ENCODE measurements at regions not wholly inside any gene's neighbourhood (a gene's known extent, or its start where the extent isn't known, plus 50 kb on each side); places are given as distances from the start of the nearest gene placed in this dataset.

DNA sequence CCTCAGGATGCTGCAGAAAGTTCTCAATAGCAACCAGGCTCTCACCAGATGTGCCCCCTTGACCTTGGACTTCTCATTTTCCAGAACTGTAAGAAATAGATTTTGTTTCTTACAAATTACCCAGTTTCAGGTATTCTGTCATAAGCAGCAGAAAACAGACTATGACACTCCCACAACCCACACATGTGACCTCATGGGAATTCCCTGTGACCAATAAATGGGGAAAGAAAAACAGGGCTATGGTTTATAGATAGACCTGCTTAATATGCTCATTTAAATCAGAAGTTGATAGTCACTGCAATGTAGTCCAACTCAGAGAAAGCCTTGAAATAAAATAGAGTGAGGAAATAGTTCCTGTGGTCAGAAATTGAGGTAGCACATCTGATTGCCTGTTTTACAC, 380.9 kb upstream of the PTBP2 start:
- DNase-seq, result no peak

DNA sequence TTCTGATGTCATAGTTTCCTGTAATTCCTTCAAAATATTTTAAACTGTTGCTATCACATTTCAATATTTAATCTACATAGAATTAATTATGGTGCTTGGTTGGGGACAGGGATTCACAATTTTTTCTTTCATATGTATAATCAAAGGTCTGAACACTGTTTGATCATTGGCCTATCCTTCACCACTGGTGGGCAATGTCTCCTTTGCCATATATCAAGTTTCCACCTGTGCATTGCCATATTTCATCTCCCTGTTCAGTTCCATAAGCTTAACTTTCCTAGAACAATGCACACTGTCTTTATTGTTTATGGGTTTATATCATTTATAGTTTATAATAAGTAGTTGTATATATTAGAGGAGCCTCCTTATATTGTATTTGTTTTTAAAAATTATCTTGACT, 374.9 kb upstream of the PTBP2 start:
- no peak for DNase-seq

DNA sequence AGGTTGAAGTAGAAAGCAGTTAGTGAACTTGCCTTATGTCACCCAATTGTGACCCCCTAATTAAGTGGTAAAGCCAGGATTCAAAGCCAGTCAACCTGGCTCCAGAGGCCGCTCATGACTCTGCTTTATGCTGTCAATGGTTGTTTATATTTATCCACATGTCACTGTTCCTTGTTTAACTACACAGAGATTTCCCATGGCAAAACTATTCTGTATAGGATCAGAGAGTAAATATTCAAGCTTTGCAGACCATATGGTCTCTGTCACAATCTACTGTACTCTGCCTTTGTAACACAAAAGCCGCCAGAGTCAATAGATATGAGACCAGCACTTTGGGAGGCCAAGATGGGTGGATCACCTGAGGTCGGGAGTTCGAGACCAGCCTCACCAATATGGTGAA, 371.7 kb upstream of the PTBP2 start:
- no peak for DNase-seq

DNA sequence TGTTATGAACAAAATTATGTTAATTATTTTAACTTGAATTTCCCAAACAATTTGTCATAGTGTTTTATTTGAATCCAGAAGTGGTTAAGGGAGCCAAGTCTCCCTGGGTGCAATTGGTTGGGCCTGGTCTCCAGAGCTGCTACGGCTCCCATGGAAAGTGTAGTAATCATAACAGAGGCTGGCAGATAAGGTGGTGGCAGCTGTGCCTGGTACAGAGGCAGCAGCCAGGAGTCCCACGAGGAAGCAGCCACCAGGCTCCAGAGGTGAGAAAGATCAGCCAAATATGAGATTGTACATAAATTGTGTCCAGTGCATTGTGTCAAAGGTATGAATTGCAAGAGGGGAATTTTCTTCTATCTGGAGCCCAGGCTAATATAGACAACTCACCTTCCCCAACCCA, 368.9 kb upstream of the PTBP2 start:
- no peak for DNase-seq

DNA sequence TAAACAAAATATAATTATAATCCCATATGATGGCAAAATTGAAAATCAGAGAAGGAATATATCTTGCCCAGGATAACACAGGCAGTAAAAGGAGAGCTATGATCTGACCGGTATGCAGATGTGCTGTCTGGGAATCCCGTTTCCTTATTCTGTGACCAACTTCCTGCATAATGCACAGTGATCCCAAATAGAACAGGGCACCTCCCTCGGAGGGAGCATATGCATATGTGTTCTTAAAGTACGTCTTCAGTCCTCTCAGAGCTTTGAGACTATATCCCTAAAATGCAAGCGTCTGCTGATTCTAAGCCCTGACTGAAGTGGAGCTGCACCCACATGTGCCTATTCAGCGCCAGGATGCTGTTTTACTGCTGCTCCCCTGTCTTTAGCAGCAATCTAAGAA, 366.1 kb upstream of the PTBP2 start:
- no peak for DNase-seq

DNA sequence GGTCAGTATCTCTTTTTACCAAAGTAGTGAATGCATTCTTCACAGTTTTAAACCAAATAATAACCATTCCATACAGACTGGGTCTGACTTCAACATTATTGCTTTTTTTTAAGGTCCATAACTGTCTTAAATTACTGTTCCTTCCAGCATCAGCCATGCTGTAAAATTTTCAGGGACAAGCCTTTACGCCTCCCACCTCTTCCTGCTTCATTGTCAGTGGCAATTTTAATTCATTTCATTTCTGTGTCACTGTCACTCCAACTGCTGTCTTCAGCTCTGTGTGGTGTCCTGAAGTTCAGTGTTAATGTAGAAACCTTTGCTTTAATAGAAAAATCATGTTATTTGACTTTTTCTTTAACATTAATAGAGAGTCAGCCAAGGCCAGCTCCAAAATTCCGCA, 365.6 kb upstream of the PTBP2 start:
- no peak for DNase-seq

DNA sequence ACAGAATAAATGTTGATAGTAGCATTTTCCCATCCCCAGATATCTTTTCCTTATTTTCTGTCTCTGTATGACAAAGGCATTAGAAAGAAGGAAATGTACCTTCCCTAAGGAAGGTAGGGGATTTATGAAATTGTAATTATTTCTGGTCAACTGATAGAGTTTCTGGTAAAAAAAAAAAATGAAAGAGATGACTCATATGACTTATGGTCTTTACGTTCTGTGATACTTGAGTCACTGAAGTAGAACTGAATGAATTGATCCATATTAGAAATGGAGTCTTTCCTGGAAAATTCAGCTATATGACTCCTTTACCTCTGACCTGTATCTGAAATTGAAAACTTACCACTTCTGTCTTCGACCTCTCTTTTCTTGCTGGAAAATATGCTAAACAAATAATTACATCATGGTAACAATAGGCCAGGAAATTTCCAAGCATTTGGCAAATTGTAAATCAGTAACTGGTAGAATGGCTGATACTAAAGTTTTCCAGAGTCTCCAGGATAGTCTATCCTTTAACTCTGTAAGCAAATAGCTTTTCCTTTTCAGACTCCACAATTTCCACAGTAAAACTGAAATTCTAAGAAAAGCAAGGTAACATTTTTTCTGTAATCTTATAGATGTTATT, 364.3 kb upstream of the PTBP2 start:
- no peak for DNase-seq

DNA sequence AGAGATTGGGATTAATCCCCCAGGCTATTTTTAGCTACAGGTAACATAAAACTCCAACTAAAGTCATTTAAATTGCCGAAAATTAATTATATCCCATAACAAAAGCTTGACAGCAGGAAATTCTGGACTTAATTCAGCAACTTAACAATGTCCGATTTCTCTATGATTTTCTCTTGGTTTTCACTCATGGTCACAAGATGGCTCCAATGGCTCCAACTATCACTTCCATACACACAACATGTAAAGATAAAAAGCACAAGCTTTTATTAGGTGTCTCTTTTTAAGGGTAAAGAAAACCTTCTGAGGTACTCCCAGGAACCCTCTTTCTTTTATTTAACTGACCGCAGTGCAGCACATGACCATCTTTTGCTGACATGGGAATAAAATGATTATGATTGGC, 363.5 kb upstream of the PTBP2 start:
- DNase-seq, result no peak

DNA sequence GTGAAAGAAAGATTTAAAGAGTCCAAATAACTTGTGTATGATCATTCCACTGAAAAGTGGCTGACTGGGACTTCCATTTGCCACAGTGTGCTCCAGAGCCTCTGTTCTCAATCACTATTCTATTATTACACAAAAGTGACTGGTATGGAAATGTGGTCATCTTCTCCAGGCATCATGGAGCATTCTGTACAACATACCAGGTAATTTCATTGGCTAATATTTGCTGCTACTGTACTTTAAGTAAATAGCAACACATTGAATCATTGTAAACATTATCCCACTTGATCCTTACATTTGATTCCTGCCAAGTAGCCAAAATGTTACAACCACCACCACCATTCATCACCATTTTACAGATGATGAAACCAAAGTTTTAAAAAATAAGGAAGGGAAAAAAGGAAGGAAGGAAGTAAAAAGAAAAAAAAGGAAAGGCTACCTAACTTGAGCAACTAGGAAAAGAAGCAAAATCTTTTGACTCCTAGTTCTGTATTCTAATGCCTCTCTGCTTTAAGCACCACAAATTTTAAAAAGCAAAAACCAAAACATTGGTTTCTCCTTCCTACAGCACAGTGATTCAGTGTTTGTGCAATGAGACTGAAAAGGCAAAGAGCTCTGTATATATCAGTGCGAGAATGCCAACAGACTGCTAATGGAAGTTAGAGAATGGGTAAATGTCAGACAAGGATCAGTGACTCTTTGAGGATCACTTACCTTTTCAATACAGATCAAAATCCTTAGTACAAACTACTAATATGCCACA, 361.4 kb upstream of the PTBP2 start:
- no peak for DNase-seq

DNA sequence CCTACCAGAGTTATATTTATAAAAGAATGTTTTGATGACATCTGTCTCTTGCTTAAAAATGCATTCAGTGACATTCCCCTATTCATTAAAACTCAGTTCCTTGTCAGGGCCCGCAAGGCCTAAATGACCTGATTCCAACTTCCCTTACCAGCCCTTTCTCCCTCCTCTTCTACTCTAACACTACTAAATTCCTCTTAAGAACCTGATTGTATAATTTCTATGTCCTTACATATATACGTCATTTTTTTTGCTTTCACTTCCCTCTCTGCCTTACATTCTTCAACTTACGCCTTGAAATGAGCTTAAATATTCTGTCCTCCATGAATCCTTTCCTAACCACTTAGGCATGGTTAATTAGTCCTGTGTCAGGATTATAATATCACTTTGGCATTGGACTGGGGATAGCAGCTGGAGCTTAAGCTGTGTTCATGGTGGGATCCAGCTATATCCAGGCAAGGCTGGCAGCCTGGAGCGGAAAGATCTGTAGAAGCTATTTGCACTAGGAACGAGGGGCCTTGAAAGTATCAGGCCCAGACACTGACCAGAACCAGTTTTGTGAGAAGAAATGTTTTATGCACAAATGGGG, 360.2 kb upstream of the PTBP2 start:
- DNase-seq, result no peak

DNA sequence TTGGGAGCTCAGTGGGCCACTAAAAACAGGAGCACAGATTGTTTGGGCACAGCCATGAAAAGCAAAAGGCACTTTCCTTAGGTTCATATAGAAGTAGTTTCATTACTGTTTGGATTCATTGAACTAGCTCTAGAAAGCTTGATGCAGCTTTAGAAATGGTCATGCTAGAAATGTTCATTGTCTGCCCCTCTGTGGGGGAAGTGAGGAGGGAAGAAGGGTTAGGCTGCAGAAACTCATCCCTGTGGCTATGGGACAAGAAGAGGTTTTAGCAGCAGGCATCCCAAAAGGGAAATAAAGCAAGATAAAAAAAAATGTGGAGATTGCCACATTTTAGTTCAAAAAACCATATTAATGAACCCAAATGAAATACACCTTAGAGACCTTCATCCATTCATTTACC, 359.6 kb upstream of the PTBP2 start:
- no peak for DNase-seq

DNA sequence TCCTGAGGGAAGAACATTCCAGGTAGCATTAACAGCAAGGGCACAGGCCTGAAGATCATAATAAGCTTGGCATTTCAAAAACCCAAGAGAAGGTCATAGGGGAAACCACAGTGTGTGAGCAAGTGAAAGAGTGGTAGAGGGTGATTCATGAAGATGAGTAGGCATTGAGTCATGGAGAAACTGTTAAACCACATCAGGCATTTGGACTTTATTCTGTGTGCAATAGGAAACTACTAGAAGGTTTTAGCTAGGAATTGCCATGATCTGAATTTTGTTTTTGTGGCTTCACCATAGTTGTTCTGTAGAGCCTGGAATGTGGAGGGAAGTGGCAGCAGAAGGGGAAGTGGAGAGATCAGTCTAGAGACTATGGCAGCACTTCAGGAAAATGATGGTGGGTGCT, 359.0 kb upstream of the PTBP2 start:
- DNase-seq, result no peak

DNA sequence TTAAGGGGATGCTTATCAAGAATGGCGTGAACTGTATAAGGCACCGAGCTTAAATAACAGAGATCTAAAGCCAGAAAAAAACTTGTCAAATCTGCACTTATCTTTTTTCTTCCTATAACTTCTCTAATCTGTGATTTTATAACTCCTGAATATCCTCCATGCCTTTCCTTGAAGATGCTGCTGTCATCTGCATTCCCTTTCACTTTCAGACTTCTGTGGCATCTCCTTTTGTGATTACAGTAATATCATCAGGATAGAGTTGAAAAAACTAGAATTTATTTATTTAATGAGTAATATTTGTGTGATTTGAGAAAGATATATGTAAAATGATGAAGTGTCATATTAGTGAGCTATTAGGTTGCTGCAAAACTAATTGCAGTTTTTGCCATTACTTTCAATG, 357.8 kb upstream of the PTBP2 start:
- DNase-seq, result no peak

DNA sequence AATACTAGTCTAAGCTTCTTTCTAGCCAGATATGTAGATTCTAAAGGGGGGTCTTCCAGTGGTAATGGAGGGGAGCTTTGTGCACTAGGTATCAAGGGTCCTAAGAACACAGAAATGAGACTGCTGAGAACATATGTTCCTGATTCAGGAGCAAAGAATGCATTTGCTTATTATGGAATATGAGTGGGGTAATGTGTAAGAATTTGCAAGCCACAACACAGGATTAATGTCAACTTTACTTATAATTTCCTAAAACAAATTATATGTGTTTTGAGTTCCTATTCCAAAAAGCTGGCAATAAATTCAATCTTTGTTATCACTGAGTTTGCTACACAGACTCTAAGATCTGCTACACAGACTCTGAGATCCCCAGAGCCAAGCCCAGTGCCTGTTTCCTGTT, 357.0 kb upstream of the PTBP2 start:
- DNase-seq, result no peak

DNA sequence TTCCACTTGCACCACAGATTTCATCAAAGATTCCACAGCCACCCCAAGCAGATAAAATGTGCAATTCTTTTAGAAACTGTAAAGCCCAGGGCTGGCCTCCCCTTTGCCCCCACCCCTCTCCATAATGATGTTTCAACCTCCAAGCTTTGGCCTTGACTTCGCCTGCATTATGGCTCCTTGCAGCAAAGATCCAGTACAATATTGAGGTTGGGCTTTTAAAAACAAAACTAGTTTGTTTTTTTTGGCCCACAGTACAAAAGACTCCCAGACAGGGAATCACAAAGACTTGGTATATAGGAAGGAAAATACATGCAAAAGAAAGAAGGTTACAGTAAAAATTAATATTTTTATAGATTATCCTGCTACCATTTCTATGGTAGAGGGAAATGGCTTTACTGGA, 356.5 kb upstream of the PTBP2 start:
- no peak for DNase-seq

DNA sequence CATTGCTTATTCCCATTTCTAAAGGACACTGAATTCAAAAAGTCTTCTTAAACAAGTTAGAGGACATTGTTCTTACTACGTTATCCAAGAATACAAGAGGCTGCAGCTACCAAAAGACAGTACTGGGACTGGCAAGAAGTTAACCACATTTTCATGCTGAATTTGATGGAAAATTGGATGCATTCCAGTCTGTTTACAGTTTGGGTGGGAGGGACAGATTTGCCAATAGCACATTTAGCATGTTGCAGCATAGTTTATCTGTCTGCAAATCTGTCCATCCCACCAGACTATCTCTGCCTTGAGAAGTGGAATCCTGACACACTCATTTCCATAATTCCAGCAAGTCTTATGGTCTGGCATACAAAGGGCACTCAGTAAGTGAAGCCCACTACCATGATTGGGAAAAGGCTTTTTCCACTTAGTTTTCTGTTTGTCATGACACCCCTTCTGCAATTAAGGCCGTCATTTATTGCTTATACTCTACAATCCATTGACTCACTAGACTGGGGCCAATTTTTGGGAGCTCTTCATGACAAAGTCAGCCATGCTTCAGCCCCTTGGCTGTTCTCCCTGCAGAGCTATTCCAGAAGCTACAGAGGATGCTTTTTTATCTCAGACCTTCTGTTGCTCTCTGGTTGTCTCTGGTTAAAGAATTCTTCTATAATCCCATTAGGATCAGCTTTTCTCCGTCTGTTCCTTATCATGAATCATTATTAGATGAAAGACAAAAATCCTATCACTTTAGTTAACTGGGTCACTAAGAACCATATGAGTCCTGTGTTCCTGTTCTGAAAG, 355.8 kb upstream of the PTBP2 start:
- DNase-seq, result no peak

DNA sequence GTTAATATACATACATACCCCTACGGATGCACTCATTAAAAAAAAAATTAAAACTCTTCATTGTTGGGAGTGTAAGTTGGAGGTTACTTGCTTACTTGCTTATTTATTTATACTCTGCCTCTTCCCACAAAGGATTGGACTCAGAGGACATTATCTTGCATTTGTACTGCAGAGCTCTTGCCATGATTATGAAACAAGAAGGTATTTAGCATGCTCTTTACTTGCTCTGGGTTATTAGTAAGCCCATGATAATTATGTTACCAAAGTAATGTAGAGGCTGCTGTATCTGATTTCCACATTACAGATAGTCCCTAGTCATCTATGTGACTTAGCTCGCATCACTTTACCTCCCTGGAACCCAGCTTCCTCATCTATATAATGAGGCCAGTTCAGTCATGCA, 355.1 kb upstream of the PTBP2 start:
- no peak for DNase-seq

DNA sequence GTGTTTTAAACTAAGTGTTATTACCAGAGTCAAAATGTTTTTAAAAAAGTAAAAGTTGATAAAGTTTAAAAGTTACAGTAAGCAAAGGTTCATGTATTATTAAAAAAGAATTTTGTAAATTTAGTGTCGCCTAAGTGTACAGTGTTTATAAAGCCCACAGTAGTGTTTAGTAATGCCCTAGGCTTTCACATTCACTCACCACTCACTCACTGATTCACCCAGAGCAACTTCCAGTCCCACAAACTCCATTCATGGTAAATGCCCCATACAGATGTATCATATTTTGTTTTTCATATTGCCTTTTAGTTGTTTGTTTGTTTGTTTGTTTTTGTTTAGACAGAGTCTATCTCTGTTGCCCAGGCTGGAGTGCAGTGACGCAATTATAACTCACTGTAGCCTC, 353.8 kb upstream of the PTBP2 start:
- DNase-seq, result no peak

DNA sequence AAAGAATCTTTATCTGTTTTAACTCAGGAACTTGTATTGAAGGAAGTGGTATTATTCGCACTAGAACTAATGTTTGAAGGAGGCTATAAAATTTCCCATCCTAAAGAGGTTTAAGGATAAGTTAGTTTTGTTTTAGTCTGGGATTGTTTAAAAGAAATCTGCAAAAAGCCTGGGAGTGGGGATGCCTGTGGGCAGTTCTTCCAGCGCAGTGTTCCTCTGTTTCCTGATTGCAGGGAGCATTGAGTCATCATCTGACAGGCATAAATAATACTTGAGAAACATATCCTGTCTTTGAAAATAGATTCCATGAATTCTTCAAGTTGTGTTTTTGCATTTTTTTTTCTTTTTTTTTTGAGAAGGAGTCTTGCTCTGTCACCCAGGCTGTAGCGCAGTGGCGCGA, 350.8 kb upstream of the PTBP2 start:
- no peak for DNase-seq

DNA sequence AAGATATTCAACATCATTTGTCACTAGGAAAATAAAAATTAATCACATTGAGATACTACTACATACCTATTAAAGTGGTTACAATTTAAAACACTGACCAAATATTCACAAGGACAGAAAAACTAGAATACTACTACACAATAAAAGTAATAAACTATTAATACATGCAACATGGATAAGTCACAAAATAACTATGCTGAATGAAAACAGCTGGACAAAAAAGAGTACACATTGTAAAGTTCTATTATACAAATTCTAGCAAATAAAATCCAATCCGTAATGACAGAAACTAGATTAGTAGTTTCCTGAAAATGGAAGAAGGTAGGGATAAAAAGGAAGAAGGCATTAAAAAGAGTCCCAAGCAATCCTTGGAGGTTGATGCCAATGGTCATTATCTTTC, 348.7 kb upstream of the PTBP2 start:
- DNase-seq, result no peak

DNA sequence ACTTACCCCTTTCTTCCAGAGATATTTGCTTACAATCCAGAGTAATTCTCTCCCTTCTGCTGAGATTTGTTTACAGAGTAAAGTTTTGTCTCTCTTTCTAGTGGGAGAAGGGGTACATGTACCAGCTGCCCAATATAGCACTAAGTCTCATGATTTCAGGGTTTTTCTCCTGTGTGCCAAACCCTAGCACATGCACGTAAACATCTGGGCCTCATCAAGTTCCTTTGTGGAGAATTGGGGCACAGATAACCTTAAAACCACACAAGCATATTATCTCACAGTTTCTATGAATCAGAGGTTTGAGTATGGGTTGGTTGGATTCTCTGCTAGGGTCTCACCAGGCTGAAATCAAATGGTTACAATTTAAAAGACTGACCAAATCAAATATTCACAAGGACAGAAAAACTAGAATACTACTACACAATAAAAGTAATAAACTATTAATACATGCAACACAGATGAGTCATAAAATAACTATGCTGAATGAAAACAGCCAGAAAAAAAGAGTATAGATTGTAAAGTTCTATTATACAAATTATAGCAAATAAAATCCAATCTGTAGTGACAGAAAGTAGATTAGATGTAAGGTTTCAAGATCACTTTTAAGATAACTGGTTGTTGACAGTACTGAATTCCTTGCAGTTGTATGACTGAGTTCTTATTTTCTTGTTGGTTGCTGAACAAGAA, 347.4 kb upstream of the PTBP2 start:
- DNase-seq, result no peak

DNA sequence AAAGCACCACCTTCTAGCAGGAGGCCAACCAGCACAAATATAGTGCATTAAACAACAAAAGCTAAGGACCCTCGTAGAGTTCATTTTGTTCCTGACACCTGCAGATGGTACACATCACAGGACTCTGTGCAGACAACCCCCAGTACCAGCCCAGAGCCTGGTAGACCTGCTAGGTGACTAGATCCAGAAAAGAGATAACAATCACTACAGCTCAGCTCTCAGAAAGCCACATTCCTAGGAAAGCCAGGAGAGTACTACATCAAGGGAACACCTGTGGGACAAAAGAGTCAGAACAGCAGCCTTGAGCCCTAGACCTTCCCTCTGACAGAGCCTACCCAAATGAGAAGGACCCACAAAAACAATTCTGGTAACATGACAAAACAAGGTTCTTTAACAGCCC, 344.7 kb upstream of the PTBP2 start:
- DNase-seq, result no peak

DNA sequence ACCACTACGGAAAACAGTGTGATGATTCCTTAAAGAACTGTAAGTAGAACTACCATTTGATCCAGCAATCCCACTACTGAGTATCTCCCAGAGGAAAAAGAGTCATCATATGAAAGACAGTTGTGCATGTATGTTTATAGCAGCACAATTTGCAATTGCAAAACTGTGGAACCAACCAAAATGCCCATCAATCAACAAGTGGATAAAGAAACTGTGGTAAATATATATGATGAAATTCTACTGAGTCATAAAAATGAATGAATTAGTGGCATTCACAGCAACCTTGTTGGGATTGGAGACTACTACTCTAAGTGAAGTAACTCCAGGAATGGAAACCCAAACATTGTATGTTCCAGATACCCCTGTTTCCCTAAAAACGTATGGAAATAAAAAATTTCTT, 337.0 kb upstream of the PTBP2 start:
- DNase-seq, result no peak

Measured in NCI-H1105 (cell line).